H1 (cell line): ENCODE measurements at regions not wholly inside any gene's neighbourhood (a gene's known extent, or its start where the extent isn't known, plus 50 kb on each side); places are given as distances from the start of the nearest gene placed in this dataset.

ENCODE experiments used
- EP300 ChIP-seq, 2 experiments: IDR thresholded peaks; 1 replicate in 1 of 2; 2 replicates in 1 of 2; pipeline ENCODE4 v1.6.1; 2011 to 2012; ENCODE audit warnings: low read depth in 2 of 2, low read length in 2 of 2, mild to moderate bottlenecking in 2 of 2, borderline replicate concordance in 1 of 2, inconsistent platforms in 1 of 2, moderate library complexity in 1 of 2
- EZH2 ChIP-seq: fragments of 200-600 bp; sonication (generic); IDR thresholded peaks from 2 replicates; pipeline ENCODE4 v1.7.1; 2012; ENCODE audit warnings: low read depth, mild to moderate bottlenecking, moderate library complexity, low read length, inconsistent platforms; ENCODE audit not compliant: severe bottlenecking
- HDAC2 ChIP-seq, 2 experiments: fragments of 300-600 bp in 1 of 2; sonication (generic) in 1 of 2; IDR thresholded peaks; 2 replicates each; pipeline ENCODE4 v1.6.1; 2011 to 2012; ENCODE audit warnings: low read depth in 2 of 2, low read length in 2 of 2, mild to moderate bottlenecking in 2 of 2, moderate library complexity in 2 of 2, borderline replicate concordance in 1 of 2, inconsistent platforms in 1 of 2
- JUND ChIP-seq: IDR thresholded peaks from 2 replicates; pipeline ENCODE4 v1.6.1; 2011; ENCODE audit warnings: mild to moderate bottlenecking, improper control_type of control experiment, low read length
- RNF2 ChIP-seq: fragments of 200-900, 300-1000 bp; sonication (generic); IDR thresholded peaks from 2 replicates; pipeline ENCODE4 v1.7.1; 2016; ENCODE audit warnings: borderline replicate concordance, low read depth, mild to moderate bottlenecking, antibody characterized with exemption, low read length; ENCODE audit not compliant: poor library complexity, severe bottlenecking; ENCODE audit errors: missing control alignments
- SP1 ChIP-seq: IDR thresholded peaks from 2 replicates; pipeline ENCODE4 v1.6.1; 2011; ENCODE audit warnings: low read depth, low read length
- ZNF274 ChIP-seq: IDR thresholded peaks from 2 replicates; pipeline ENCODE4 v1.7.0; 2012; ENCODE audit warnings: low read length, borderline replicate concordance; ENCODE audit errors: extremely low read depth
- TF ChIP-seq, protein P1 (sequence below), 3 experiments: IDR thresholded peaks; 1 replicate in 2 of 3; 2 replicates in 1 of 3; pipeline versions ENCODE4 v1.5.1 to v1.6.1; 2011; ENCODE audit warnings: low read length in 3 of 3, mild to moderate bottlenecking in 3 of 3, inconsistent platforms in 2 of 3, low read depth in 1 of 3, moderate library complexity in 1 of 3; ENCODE audit not compliant: insufficient read depth in 1 of 3; ENCODE audit errors: control extremely low read depth in 1 of 3

DNA sequence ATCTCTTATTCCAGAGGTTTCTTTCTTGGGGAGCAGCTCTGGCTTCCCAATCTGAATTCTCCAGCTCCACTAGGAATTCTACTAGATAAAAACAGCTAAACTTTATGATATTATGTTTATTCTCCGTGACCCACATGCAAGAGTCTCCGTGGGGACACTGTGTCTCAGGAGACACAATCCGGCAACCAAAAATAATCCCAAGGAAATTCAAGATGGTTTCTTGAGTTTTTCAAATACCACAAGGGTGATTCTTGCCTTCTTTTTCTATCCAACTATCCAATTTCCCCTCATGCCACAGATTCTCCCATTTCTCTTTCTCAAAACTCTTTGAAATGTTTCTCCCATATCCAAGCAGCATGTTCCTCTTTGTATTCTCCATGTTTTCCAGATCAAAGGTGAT, 103.1 kb downstream of the FAS start:
- TF ChIP-seq, protein P1, sequence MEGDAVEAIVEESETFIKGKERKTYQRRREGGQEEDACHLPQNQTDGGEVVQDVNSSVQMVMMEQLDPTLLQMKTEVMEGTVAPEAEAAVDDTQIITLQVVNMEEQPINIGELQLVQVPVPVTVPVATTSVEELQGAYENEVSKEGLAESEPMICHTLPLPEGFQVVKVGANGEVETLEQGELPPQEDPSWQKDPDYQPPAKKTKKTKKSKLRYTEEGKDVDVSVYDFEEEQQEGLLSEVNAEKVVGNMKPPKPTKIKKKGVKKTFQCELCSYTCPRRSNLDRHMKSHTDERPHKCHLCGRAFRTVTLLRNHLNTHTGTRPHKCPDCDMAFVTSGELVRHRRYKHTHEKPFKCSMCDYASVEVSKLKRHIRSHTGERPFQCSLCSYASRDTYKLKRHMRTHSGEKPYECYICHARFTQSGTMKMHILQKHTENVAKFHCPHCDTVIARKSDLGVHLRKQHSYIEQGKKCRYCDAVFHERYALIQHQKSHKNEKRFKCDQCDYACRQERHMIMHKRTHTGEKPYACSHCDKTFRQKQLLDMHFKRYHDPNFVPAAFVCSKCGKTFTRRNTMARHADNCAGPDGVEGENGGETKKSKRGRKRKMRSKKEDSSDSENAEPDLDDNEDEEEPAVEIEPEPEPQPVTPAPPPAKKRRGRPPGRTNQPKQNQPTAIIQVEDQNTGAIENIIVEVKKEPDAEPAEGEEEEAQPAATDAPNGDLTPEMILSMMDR (IDR thresholded peaks at IDR 0.05; ENCODE audit: control extremely low read depth in 1 of 3, insufficient read depth in 1 of 3, low read depth in 1 of 3, low read length in 3 of 3), result no peak
- TF ChIP-seq ZNF274 (no peak), JUND (no peak), SP1 (no peak), HDAC2 (IDR thresholded peaks at IDR 0.05; ENCODE audit: borderline replicate concordance in 1 of 2, low read depth in 2 of 2, low read length in 2 of 2) (no peak), EZH2 (no peak), RNF2 (no peak), EP300 (IDR thresholded peaks at IDR 0.05; ENCODE audit: borderline replicate concordance in 1 of 2, low read depth in 2 of 2, low read length in 2 of 2) (no peak)
